ENCODE measurements at regions not wholly inside any gene's neighbourhood (a gene's known extent, or its start where the extent isn't known, plus 50 kb on each side); places are given as distances from the start of the nearest gene placed in this dataset.

DNA sequence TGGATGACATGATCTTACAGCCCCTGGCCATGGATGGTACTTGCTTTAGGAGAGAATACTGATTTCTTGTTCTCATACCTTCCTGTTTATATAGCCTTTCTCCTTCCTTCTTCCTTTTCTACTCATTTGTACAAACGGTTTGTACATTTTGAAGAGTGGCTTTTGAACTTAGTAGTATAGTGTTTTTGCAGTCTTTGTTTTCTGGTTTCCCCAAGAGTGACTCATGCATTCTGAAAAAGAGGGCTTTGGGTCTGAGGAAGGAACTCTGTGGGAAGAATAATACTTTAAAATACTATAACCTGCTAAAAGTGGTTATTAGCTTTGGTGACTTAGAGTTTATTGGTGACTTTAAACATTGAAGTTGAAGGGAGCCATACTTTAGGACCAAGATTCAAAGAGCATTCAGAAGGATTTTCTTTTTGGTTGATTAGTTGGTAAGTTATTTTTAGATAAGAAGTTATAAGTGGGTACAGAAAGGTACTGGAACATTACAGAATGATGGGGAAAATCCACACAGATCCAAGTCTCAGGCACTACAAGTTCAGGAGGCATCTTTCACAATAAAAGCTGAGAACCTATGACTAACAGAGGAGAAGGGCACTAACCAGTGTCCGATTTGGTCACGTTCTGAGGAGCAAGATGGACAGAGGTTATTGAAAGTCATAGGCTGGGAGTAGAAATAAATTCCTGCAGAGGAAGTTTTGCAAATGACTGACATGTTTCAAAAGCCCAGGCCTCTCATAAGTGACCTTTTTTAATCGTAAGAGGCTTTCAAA, 369.6 kb upstream of the AZI2 start:
- H3K27ac ChIP-seq: no peak overlapping the region
- H3K4me1 ChIP-seq (ENCODE audit: control insufficient read depth in 1 of 2, insufficient read depth in 1 of 2, low read depth in 1 of 2, low read length in 1 of 2): no peaks in the 10 kb centered on the region
- H3K27me3 ChIP-seq: no peaks in the 10 kb centered on the region
- no peak for TF ChIP-seq CTCF (IDR thresholded peaks at IDR 0.05)
- no peaks in the 10 kb centered on the region for H3K36me3 ChIP-seq
- no peaks in the 10 kb centered on the region for H3K9me3 ChIP-seq
- H3K4me3 ChIP-seq (ENCODE audit: low read depth in 1 of 2, low read length in 1 of 2): no peak overlapping the region

GRCh38 chr3:28726840-28727239, 378.2 kb upstream of the AZI2 start:
- H3K4me3 ChIP-seq (ENCODE audit: low read depth in 1 of 2, low read length in 1 of 2): no peak overlapping the region
- H3K4me1 ChIP-seq (ENCODE audit: control insufficient read depth in 1 of 2, insufficient read depth in 1 of 2, low read depth in 1 of 2, low read length in 1 of 2): no peaks in the 10 kb centered on the region
- no peak overlapping the region for H3K27ac ChIP-seq
- H3K9me3 ChIP-seq: no peaks in the 10 kb centered on the region
- H3K27me3 ChIP-seq: no peaks in the 10 kb centered on the region
- H3K36me3 ChIP-seq: no peaks in the 10 kb centered on the region
- TF ChIP-seq CTCF (IDR thresholded peaks at IDR 0.05): no peak

DNA sequence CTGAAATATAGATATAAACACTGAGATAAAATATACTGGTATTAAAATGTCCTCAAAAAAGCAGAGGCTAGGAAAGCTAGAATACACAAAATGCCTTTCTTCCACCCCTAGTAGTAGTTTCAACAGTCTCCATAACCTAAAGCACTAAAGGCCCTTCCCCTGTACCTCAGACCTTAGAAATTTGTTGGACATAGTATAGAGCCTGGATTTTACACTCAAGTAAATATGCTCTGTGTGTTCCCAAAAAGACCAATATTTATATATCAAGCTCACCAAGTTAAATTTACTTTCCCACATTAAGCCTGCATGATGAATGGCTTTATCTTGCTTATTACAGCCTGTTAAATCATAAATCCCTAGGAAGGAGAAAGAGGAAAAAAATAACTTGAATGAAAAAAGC, 378.7 kb upstream of the AZI2 start:
- Histone ChIP-seq H3K27ac (no peak overlapping the region), H3K9me3 (no peaks in the 10 kb centered on the region), H3K27me3 (no peaks in the 10 kb centered on the region), H3K4me1 (ENCODE audit: control insufficient read depth in 1 of 2, insufficient read depth in 1 of 2, low read depth in 1 of 2, low read length in 1 of 2) (no peaks in the 10 kb centered on the region), H3K4me3 (ENCODE audit: low read depth in 1 of 2, low read length in 1 of 2) (no peak overlapping the region), H3K36me3 (no peaks in the 10 kb centered on the region)
- TF ChIP-seq CTCF (IDR thresholded peaks at IDR 0.05): no peak

- Histone ChIP-seq H3K27me3 (no peaks in the 10 kb centered on the region), H3K27ac (no peak overlapping the region), H3K36me3 (no peaks in the 10 kb centered on the region), H3K4me1 (ENCODE audit: control insufficient read depth in 1 of 2, insufficient read depth in 1 of 2, low read depth in 1 of 2, low read length in 1 of 2) (no peaks in the 10 kb centered on the region), H3K9me3 (no peaks in the 10 kb centered on the region), H3K4me3 (ENCODE audit: low read depth in 1 of 2, low read length in 1 of 2) (no peak overlapping the region)
- no peak for TF ChIP-seq CTCF (IDR thresholded peaks at IDR 0.05)
These were observed 389.8 kb upstream of the AZI2 start for GRCh38 chr3:28738425-28738824.

DNA sequence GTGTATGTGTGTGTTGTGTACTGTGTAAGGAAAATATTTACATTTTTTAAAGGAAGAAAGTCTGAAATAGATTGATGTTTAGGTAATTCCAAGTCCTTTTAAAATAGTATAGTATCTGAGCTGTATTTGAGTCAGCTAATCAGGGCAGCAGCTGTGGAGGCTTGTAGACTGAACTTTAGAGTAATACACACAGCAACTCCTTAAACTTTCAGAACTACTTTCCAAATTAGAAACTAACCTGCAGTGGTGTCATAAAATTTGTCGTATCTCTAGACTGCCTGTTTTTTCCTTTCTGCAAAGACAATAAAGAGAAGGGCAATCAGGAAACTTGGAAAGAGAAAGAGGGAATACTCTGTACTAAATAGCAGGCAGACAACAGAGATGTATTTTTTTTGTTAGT, 391.0 kb upstream of the AZI2 start:
- no peak for TF ChIP-seq CTCF (IDR thresholded peaks at IDR 0.05)
- no peak overlapping the region for H3K27ac ChIP-seq
- no peaks in the 10 kb centered on the region for H3K36me3 ChIP-seq
- H3K27me3 ChIP-seq: no peaks in the 10 kb centered on the region
- H3K9me3 ChIP-seq: no peaks in the 10 kb centered on the region
- no peaks in the 10 kb centered on the region for H3K4me1 ChIP-seq (ENCODE audit: control insufficient read depth in 1 of 2, insufficient read depth in 1 of 2, low read depth in 1 of 2, low read length in 1 of 2)
- no peak overlapping the region for H3K4me3 ChIP-seq (ENCODE audit: low read depth in 1 of 2, low read length in 1 of 2)
